ENCODE measurements at regions not wholly inside any gene's neighbourhood (a gene's known extent, or its start where the extent isn't known, plus 50 kb on each side); places are given as distances from the start of the nearest gene placed in this dataset.
"Not testable (repeated sequence)": the region's sequence is repeated elsewhere in the genome, so short reads cannot be mapped to it uniquely, and the experiment has no call there.

- no peak for DNase-seq
These were observed 387.8 kb downstream of the CD83 start for GRCh38 chr6:14505401-14505800.

GRCh38 chr6:14506656-14507246 lies 389.2 kb downstream of the CD83 start:
- DNase-seq: no peak

- no peak for DNase-seq
These were observed 391.5 kb downstream of the CD83 start for GRCh38 chr6:14509120-14509519.

GRCh38 chr6:14510038-14510437 lies 392.5 kb downstream of the CD83 start:
- no peak for DNase-seq

GRCh38 chr6:14511061-14511586 lies 393.6 kb downstream of the CD83 start:
- DNase-seq: no peak

- no peak for DNase-seq
These were observed 394.7 kb downstream of the CD83 start for GRCh38 chr6:14512246-14512645.

- DNase-seq: no peak
These were observed 396.2 kb downstream of the CD83 start for GRCh38 chr6:14513496-14514393.

- DNase-seq: no peak
These were observed 399.4 kb downstream of the CD83 start for GRCh38 chr6:14516956-14517355.

- DNase-seq: no peak
These were observed 400.0 kb downstream of the CD83 start for GRCh38 chr6:14517516-14518105.

- DNase-seq: no peak
These were observed 401.1 kb downstream of the CD83 start for GRCh38 chr6:14518515-14519217.

- DNase-seq: no peak
These were observed 402.5 kb downstream of the CD83 start for GRCh38 chr6:14520029-14520428.

GRCh38 chr6:14520536-14520935 lies 403.0 kb downstream of the CD83 start:
- DNase-seq: no peak

GRCh38 chr6:14521141-14521540 lies 403.6 kb downstream of the CD83 start:
- no peak for DNase-seq

- DNase-seq: not testable (repeated sequence)
These were observed 404.3 kb downstream of the CD83 start for GRCh38 chr6:14521861-14522260.

GRCh38 chr6:14524319-14524718 lies 406.7 kb downstream of the CD83 start:
- no peak for DNase-seq

GRCh38 chr6:14530385-14530784 lies 412.8 kb downstream of the CD83 start:
- DNase-seq: no peak

GRCh38 chr6:14533446-14533845 lies 415.9 kb downstream of the CD83 start:
- DNase-seq: no peak

GRCh38 chr6:14537030-14537429 lies 419.5 kb downstream of the CD83 start:
- DNase-seq: no peak

GRCh38 chr6:14540276-14540675 lies 422.7 kb downstream of the CD83 start:
- no peak for DNase-seq

- no peak for DNase-seq
These were observed 423.4 kb downstream of the CD83 start for GRCh38 chr6:14540810-14541540.

GRCh38 chr6:14542670-14543366 lies 425.2 kb downstream of the CD83 start:
- no peak for DNase-seq

Measured in KG1 (cell line).